MG63 (cell line): ENCODE measurements at regions not wholly inside any gene's neighbourhood (a gene's known extent, or its start where the extent isn't known, plus 50 kb on each side); places are given as distances from the start of the nearest gene placed in this dataset.
"Not testable (repeated sequence)": the region's sequence is repeated elsewhere in the genome, so short reads cannot be mapped to it uniquely, and the experiment has no call there.

Experiments used
- DNase-seq: peaks from one replicate; pipeline ENCODE4 v3.0.0-alpha.2; 2020
- H3K27me3 ChIP-seq: fragments of 250-450 bp; sonication (Bioruptor Pico); 2 replicates; pipeline ENCODE4 v1.5.1; 2020; ENCODE audit warnings: mild to moderate bottlenecking, moderate library complexity
- H3K36me3 ChIP-seq: fragments of 250-450 bp; sonication (Bioruptor Pico); 2 replicates; pipeline ENCODE4 v1.5.1; 2020; ENCODE audit warnings: mild to moderate bottlenecking, moderate library complexity
- H3K4me3 ChIP-seq: fragments of 250-450 bp; sonication (Bioruptor Pico); 2 replicates; pipeline ENCODE4 v1.5.1; 2020; ENCODE audit warnings: mild to moderate bottlenecking, moderate library complexity
- H3K9me3 ChIP-seq: fragments of 250-450 bp; sonication (Bioruptor Pico); 2 replicates; pipeline ENCODE4 v1.5.1; 2020; ENCODE audit warnings: mild to moderate bottlenecking, moderate library complexity

DNA sequence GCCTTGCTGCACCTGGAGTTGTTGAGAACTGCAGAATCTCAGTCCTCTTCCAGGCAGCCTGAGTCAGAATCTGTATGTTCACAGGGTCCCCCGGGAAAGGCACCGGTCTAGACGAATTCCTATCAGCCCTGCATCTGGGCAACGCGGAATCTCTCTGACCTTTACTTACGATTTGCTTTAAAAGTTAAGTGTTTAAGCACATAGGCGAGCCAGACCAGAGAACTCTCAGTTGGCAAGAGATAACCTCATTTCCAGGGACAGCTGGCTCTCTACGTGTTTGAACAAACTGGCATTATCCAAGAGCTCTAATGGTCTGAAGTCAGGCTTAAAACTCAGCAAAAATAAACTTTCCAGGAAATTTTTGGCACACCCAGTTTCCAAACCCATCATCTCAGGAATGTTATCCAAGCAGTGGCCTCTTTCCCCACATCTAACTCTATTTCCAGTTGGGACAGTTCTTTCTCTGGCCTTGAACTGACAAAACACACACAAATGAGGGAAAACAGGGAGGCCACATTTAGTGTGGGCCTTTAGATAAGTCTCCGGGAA lies 53.4 kb downstream of the HES1 start:
- Histone ChIP-seq H3K36me3 (no peaks in the 10 kb centered on the region), H3K4me3 (no peak overlapping the region), H3K27me3 (no peaks in the 10 kb centered on the region), H3K9me3 (no peaks in the 10 kb centered on the region)
- DNase-seq, result peak; percentile 71

DNA sequence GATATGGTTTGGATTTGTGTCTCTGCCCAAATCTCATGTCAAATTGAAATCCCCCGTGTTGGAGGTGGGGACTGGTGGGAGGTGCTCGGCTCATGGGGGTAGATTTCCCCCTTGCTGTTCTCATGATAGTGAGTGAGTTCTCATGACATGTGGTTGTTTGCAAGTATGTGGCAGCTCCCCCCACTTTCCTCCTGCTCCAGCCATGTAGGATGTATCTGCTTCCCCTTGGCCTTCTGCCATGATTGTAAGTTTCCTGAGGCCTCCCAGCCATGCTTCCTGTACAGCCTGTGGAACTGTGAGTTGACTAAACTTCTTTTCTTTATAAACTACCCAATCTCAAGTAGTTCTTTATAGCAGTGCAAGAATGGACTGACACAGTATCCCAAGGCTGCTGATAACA lies 55.9 kb downstream of the HES1 start:
- not testable (repeated sequence) for DNase-seq, H3K27me3 ChIP-seq, H3K4me3 ChIP-seq, H3K9me3 ChIP-seq, H3K36me3 ChIP-seq

DNA sequence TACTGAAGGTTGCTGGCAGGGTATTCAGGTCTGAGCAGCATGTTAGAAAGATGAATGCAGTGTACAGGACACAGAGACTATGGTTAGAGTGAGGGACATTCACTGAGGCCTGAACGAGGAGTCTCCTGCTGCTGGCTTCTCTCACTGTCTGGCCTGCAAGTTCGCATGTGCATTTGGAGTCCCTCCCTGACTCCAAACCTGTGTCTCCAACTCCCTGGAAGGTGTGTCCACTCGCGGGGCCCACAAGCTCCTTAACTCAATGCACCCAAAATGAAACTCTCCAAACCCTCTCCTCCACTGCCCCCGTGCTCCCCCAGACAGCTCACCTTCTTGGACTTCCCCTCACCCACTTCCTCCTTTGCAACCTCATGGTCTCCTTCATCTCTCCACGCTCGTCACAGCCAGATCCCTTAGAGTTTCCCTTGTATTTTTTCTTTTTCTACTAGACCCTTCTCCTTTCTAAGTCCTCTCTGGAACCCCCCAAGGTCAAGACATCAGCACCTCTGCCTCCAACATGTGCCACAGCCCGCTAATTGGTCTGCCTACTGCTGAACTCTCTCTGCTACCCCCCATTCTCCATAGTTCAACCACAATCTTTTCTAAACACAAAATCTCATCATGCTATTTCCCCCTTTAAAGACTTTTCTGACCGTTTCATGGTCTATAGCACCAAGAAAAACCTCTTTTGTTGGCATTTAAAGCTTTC lies 58.3 kb downstream of the HES1 start:
- H3K36me3 ChIP-seq, result no peaks in the 10 kb centered on the region
- no peaks in the 10 kb centered on the region for H3K27me3 ChIP-seq
- DNase-seq, result no peak
- no peak overlapping the region for H3K4me3 ChIP-seq
- peaks cover 2% of the 10 kb centered on the region; the same call in 1 of the 2 replicates for H3K9me3 ChIP-seq

DNA sequence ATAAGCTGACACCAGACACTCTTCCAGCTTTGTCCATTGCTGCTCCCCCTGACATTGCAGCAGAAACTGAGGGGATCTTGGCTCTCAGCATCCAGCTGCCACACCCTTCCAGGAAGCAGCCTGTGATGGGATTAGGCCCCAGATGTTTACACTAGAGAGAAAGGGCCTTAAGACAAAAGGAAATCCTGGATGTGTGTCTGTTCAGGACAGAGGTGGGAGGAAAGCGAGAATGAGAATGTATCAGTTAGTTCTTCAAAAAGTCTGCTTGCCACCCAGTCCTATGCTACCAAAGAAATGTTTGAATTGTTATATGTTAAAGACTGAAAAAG lies 58.8 kb downstream of the HES1 start:
- Histone ChIP-seq H3K9me3 (peaks cover 2% of the 10 kb centered on the region; the same call in 1 of the 2 replicates), H3K27me3 (no peaks in the 10 kb centered on the region), H3K4me3 (no peak overlapping the region), H3K36me3 (no peaks in the 10 kb centered on the region)
- no peak for DNase-seq

DNA sequence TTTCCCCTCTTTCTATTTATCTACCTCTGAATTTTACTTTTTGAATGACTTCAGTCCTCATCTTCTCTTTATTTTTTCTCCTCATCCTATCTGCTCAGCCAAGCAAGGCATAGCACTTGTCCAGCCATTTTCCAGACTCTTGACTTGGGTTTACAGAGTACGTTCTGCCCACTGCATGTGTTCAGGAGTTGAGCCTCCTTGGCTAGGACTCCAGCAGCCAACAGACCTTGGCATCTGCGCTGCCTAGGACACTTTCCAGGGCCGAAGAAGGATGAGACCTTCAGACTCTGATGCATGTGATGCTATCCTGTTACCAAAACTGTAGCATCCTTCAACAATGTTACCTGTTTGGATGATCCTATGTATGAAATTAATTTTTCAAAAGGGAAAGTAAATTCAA lies 59.7 kb downstream of the HES1 start:
- Histone ChIP-seq H3K4me3 (no peak overlapping the region), H3K9me3 (peaks cover 2% of the 10 kb centered on the region; the same call in 1 of the 2 replicates), H3K36me3 (no peaks in the 10 kb centered on the region), H3K27me3 (no peaks in the 10 kb centered on the region)
- no peak for DNase-seq

DNA sequence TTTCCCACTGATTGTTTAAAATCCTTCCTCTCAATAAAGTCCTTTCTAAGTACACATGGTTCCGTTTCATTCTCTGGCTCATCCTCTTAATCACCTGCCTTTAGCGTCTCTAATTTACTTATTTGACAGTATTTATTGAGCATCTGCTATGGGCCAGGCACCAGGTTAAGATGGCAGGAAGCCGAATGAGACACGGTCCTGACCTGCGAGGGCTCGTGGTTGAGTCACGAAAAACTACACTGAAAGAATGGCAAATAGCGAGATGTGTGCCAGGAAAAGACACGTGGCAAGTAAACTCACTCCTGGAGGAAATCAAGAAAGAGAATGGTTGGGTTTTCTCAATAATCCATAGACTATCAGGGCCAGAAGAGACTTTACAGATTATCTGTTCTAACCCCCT lies 60.9 kb downstream of the HES1 start:
- Histone ChIP-seq H3K27me3 (no peaks in the 10 kb centered on the region), H3K4me3 (no peak overlapping the region), H3K36me3 (no peaks in the 10 kb centered on the region), H3K9me3 (peaks cover 2% of the 10 kb centered on the region; the same call in 1 of the 2 replicates)
- DNase-seq, result peak; percentile 65

DNA sequence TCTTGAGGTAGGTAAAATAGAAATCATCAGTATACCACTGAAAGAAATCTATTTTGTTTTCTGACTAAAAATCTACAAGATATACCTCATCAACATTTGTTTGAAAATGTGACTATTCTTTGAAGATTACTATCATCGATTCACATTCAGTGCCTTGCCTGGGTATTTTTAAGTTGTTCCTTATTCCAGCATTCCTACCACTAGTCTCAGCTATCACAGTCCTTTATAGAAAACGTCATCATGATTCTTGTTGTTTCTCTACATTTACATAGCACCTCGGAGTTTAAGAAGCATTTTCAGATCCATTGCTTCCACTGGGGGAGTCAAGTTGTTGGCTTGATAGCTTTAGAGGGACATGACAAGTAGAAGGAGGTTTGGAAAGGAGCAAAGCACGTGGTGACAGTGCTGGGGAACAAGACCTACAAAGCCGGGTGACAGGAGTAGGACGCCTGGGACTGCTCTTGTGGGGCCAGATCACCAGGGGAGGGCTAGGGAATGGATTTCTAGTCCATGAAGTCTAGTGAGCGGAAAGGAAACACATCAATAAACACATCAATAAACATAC lies 61.5 kb downstream of the HES1 start:
- H3K36me3 ChIP-seq, result no peaks in the 10 kb centered on the region
- H3K27me3 ChIP-seq, result no peaks in the 10 kb centered on the region
- no peak for DNase-seq
- H3K4me3 ChIP-seq, result no peak overlapping the region
- H3K9me3 ChIP-seq, result peaks cover 2% of the 10 kb centered on the region; the same call in 1 of the 2 replicates

DNA sequence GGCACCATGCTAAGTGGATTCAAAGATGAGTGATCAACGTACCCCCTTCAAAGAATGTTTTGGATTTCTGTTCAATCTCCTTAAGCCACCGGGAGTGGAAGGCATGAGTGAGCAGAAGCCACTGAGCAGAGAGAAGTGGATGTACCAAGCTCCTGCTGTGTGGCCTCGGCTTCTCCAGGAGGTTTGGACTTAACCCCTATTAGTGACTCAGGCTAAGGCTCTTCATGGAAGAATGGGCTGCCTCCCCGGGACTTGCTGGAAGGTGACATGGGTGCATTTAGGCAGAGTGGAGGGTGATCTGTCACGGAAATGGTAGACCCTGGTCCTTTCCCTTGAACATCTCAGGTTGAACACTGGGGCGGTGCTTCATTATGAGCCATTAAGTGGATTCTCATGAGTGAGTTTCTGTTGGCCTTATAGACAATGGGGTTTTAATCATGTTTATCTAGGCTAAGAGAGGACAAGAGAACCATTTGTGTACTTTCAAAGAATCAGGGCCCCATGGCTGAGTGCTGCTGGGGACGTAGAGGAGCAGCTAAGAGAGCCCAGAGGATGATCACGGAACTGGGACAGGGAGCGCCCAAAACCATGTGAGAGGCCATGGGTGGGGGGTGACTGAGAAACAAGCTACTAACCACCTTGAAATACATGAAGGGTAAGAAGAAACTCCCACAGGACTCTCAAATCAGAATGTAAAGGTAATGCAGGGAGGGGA lies 62.2 kb downstream of the HES1 start:
- H3K9me3 ChIP-seq, result peaks cover 2% of the 10 kb centered on the region; the same call in 1 of the 2 replicates
- no peaks in the 10 kb centered on the region for H3K36me3 ChIP-seq
- no peak for DNase-seq
- H3K27me3 ChIP-seq, result no peaks in the 10 kb centered on the region
- H3K4me3 ChIP-seq, result no peak overlapping the region

DNA sequence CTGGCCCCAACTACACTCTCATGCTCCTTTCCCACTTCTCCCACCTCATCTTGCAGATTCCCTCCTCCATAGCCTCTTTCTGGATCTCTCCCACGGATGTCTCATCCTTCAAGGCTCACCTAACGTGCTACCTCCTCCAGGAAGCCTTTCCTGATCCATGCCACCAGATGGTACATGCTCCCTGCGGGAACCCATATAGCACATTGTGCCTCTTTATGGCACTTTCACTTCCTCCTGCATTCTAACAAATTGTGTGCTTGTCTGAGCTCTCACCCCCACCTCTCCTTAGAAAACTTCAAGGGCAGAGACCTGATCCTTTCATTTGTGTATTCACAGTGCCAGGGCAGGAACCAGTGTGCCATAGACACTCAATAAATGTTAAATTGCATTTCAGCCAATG lies 63.0 kb downstream of the HES1 start:
- no peaks in the 10 kb centered on the region for H3K27me3 ChIP-seq

DNA sequence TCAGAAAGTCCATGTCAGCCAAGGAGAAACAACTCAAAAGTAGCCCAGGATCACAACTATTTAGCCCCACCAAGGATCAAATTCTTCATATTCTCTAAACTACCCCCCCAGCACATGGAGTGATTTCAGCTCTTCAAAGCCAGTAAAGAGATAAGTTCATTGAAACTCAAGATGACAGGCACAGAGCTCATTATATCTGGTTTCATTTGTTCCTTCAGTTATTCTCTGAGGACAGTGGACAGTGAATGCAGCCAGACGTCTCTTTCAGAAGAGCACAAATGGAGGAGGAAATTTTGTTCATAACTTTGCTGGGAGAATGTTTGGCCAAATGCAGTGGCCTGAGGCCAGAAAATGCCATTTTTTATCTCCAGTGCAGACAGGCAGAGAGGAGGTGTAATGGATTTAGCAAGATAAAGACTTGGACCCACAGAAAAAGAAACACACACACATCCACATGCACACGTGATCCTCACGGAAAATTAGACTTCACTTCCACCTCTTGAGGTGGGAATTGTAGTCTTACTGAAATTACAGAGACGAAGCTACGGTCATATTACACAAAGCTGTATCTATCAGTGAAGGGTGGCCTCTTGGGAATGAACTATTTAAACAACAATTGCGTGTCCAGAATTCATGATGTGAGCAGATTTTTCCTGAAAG lies 64.6 kb downstream of the HES1 start:
- H3K9me3 ChIP-seq, result peaks cover 2% of the 10 kb centered on the region; the same call in 1 of the 2 replicates
- no peak for DNase-seq
- H3K4me3 ChIP-seq, result no peak overlapping the region
- H3K36me3 ChIP-seq, result no peaks in the 10 kb centered on the region
- H3K27me3 ChIP-seq, result no peaks in the 10 kb centered on the region

More for the DNA sequence above, 63.0 kb downstream of the HES1 start:
- Histone ChIP-seq H3K9me3 (peaks cover 2% of the 10 kb centered on the region; the same call in 1 of the 2 replicates), H3K4me3 (no peak overlapping the region), H3K36me3 (no peaks in the 10 kb centered on the region)
- DNase-seq, result no peak

DNA sequence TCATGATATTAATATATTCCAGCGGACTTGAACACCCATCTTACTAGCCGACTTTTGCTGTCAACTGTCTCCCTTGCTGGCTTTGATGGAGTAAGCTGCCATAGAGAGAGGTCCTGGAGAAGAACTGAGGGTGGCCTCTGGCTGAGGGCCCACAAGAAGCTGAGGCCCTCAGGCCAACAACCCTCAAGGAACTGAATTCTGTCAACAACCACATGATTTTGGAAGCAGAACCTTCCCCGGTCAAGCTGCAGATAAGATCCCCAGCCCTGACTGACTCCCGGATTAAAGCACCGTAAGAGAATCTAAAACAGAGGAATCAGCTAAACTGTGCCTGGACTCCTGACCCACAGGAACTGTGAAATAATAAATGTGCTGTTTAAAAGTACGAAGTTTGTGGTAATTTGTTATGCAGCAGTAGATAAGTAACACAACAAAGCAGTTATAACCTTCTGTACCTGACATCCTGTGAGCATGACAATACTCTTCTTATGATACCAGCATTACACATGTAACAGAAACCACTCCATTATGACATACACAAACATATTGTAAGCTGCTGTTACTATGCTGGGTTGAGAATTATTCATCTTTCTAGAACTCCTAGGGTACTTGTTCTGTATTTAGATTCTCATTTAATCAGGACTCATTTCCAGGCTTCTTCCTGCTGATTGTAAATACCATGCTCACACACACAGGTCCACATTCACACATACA lies 66.2 kb downstream of the HES1 start:
- no peak for DNase-seq
- no peak overlapping the region for H3K4me3 ChIP-seq
- peaks cover 2% of the 10 kb centered on the region; the same call in 1 of the 2 replicates for H3K9me3 ChIP-seq
- no peaks in the 10 kb centered on the region for H3K27me3 ChIP-seq
- no peaks in the 10 kb centered on the region for H3K36me3 ChIP-seq

DNA sequence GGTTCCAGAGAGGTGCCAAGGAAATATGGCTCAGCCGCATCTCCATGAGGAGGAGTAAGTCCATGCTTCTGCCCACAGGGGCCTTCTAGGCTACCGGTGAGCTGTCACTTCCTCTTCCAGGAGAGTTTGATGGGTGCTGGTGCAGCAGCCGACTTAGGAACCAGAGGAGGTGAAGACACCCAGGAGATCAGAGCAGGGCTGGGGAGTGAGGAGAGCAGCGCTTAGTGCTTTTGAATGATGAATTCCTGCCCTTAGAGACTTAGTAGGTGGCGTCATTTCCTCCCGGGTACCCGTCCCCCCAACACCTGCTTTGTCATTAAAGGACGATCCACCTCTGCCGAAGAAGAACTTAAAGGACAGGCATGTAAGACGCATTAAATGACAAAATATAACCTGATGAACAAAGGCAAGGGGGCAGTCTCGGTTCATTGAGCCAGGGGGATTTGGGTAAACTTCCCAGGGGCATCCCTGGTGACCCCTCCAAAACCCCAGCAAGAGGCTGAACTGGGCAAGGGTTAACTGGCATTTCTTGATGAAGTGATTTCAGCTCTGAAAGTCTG lies 67.6 kb downstream of the HES1 start:
- H3K4me3 ChIP-seq, result no peak overlapping the region
- no peaks in the 10 kb centered on the region for H3K9me3 ChIP-seq
- H3K27me3 ChIP-seq, result no peaks in the 10 kb centered on the region
- no peaks in the 10 kb centered on the region for H3K36me3 ChIP-seq
- DNase-seq, result no peak

DNA sequence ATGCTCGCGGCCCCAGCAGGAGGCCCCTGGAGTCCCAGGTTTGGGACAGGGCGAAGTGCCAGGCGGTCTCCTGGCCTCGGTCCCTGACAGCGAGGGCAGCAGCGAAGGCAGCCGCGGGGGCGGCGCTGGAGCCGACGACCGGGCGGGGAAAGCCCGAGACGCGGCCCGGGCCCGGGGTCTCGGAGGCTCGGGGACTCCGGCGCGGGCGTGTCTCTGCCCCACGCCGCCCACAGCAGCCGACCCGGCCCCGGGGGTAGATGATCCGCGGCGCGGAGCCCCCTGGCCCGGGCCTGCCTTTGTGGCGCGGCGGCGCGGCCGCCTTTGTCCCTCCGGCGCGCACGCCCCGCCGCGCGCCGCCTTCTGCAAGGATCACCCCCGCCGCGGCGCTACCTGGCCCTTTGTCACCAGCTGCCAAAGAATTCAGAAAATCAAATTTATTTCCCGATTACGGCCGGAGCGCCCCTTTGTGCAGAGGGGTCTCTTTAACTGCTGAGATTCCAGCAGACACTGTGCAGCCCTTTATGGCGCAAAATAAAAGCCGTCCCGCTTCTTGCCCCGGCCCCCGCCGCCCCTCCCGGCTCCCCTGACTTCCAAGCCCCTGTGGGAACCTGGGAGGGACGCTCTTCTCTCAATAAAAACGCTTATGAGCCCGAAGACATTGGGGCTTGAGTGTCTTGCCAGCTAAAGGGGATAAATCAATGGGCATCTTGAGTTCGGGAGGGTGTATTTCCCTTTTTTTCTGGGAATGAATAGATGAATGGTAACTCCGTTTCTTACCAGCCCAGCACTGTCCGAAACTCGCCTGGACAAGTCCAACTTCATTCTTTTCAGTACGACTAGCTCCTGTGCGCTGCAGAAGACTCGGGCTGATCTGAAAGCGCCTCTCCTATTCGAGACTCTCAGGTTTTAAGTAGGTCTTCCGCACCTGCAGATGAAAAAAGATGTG lies 68.4 kb downstream of the HES1 start:
- no peaks in the 10 kb centered on the region for H3K36me3 ChIP-seq
- no peaks in the 10 kb centered on the region for H3K27me3 ChIP-seq
- no peaks in the 10 kb centered on the region for H3K9me3 ChIP-seq
- no peak for DNase-seq
- H3K4me3 ChIP-seq, result no peak overlapping the region

DNA sequence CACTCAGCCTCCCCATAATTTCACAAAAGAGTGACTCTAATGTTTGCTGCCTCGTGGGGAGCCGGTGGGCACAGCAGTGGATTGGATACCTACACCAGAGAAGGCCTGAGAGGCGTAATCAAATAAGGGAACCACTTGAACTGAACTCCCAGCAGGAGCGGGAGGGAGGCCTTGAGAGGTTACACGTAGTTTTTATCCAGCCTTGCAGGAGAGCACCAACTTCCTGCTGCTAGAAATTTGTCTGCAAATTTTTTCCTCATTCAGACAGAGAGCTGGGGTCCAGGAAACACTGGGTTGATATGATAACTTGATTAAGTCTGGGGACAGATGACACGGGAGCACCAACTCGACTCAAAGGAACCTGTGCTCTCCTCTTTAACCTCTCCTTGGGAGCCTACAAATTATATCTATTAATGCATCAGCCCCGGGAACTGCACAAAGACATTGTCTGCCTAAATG lies 69.8 kb downstream of the HES1 start:
- DNase-seq, result no peak

DNA sequence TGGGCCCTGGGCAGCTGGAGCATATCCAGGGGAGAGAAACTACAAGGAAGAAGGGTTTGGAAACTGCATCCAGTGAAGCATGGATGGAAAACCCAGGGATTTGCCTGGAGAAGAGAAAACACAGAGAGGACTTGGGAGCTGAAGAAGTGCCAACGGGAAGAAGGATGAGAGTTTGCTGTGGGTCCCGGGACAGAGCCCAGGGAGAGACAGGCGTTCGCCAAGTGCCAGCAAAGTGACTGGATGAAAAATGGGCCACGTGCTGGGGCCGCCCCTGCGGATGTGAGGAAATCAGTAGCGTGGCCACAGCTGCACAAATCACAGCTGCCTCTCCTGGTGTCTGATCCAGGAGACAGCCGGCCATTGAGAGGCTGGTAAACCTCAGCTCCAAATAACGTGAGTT lies 70.4 kb downstream of the HES1 start:
- no peaks in the 10 kb centered on the region for H3K27me3 ChIP-seq
- no peaks in the 10 kb centered on the region for H3K9me3 ChIP-seq
- H3K4me3 ChIP-seq, result no peak overlapping the region
- H3K36me3 ChIP-seq, result no peaks in the 10 kb centered on the region
- DNase-seq, result no peak

More for the DNA sequence above, 69.8 kb downstream of the HES1 start:
- no peaks in the 10 kb centered on the region for H3K36me3 ChIP-seq
- H3K9me3 ChIP-seq, result no peaks in the 10 kb centered on the region
- no peaks in the 10 kb centered on the region for H3K27me3 ChIP-seq
- H3K4me3 ChIP-seq, result no peak overlapping the region
